ENCODE measurements at regions not wholly inside any gene's neighbourhood (a gene's known extent, or its start where the extent isn't known, plus 50 kb on each side); places are given as distances from the start of the nearest gene placed in this dataset.

DNA sequence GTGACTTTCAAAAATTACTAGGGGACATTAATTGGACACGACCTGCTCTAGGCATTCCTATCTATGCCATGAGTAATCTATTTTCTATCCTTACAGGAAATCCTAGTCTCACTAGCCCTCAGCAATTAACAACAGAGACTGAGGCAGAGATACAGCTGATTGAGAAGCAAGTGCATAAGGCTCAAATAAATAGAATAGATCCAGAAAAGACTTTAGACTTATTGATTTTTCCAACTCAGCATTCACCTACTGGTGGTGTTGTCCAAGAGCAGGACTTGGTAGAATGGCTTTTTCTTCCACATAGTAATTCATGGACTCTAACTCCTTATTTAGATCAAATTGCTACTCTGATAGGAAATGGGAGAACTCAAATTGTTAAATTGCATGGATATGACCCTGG lies 148.0 kb downstream of the ZNF33B start:
- no peak overlapping the region for H3K27ac ChIP-seq
- TF ChIP-seq ZFX (IDR thresholded peaks at IDR 0.05) = no peak
- TF ChIP-seq, protein P1, sequence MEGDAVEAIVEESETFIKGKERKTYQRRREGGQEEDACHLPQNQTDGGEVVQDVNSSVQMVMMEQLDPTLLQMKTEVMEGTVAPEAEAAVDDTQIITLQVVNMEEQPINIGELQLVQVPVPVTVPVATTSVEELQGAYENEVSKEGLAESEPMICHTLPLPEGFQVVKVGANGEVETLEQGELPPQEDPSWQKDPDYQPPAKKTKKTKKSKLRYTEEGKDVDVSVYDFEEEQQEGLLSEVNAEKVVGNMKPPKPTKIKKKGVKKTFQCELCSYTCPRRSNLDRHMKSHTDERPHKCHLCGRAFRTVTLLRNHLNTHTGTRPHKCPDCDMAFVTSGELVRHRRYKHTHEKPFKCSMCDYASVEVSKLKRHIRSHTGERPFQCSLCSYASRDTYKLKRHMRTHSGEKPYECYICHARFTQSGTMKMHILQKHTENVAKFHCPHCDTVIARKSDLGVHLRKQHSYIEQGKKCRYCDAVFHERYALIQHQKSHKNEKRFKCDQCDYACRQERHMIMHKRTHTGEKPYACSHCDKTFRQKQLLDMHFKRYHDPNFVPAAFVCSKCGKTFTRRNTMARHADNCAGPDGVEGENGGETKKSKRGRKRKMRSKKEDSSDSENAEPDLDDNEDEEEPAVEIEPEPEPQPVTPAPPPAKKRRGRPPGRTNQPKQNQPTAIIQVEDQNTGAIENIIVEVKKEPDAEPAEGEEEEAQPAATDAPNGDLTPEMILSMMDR (conservative IDR thresholded peaks at IDR 0.05) = no peak

DNA sequence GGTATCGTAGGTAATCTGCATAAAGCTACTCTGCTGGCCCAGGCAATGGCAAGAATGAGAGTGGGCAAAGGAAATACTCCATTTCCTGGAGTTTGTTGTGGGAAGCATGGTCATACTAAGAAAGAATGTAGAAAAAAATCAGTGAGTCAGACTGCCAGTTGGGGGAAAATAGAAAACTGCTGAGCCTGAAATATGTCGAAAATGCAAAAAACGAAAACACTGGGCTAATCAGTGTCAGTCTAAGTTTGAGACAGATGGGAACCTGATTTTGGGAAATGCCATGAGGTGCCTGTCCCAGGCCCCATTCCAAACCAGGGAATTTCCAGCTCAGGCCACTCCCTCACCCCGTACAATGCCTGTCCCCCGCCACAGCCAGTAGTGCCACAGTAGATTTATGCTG lies 150.0 kb downstream of the ZNF33B start:
- no peak overlapping the region for H3K27ac ChIP-seq
- TF ChIP-seq, protein P1 (conservative IDR thresholded peaks at IDR 0.05) = no peak
- no peak for TF ChIP-seq ZFX (IDR thresholded peaks at IDR 0.05)

DNA sequence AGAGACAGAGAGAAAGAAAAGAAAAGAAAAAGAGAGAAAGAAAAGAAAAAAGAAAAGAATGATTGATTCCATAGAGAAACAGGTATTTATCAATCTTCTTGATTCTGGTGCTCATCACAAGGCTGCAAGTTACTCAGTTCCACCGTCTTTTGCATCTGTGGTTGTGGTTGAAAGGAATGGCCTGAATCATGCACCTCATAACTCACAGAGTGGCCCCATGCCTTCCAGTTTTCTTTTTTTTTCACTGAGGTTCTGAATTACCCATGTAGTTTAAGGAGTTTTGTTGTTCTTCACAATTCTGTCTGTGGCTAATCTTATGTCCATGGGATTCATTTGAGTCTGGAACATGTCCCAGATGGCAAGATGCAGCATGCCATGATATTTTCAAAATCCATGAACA lies 156.0 kb downstream of the ZNF33B start:
- TF ChIP-seq ZFX (IDR thresholded peaks at IDR 0.05) = no peak
- TF ChIP-seq, protein P1 (conservative IDR thresholded peaks at IDR 0.05) = no peak
- H3K27ac ChIP-seq = no peak overlapping the region

DNA sequence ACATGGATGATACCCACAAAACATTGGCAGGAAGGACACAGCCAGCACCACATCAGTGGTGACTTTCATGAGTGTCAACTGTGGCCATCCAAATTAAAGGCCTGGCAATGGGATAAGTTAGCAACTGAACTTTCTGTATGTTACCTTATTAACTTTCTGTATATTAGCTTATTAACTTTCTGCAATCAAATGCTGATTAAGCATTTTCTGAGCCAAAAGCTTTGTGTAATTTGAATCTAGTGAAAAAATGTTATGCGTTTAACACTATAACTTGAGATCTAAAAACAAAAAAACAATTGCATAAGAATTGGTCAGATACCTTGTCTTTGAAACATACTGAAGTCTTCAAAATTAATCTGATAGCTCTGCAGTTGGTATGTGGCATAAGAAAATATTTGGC lies 159.3 kb downstream of the ZNF33B start:
- H3K27ac ChIP-seq = no peak overlapping the region
- TF ChIP-seq ZFX (IDR thresholded peaks at IDR 0.05) = no peak
- TF ChIP-seq, protein P1 (conservative IDR thresholded peaks at IDR 0.05) = no peak

DNA sequence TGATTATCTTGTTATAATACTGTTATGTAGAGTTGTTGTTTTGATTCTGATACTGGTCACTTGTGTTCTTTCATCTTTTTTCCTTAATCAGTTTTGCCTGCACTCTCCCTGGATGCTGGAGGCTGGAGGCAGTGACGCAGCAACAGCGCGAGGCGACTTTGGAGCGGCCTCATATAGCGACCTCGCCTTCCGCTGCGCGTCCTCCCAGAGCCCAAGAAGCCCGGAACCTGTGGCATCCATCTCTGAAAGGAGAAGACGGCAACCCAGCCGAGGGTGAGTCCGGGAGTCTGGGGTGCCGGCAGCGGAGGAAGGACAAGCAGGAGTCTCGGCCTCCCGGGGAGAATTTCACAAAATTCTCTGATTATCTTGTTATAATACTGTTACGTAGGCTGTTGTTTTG lies 161.2 kb downstream of the ZNF33B start:
- no peak for TF ChIP-seq ZFX (IDR thresholded peaks at IDR 0.05)
- TF ChIP-seq, protein P1 (conservative IDR thresholded peaks at IDR 0.05) = no peak
- H3K27ac ChIP-seq = no peak overlapping the region

DNA sequence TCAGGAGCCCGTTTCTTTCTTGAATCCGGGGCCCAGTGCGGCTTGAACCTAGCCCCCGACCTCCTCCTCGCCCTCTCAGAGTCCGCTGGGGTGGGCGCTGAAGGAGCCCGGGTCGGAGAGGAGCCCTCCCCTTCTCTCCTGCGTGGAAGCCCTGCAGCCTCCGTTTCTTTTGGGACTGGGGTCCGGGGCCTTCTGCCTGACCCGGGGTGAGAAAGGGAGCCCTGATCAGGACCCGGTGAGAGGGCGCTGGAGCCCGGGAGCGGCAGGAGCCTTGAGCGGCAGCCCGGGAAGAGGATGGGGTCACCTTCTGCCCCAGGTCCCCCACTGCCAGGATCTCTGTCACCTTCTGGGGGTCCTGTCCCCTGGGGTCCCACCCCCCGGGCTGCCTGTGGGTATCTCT lies 162.3 kb downstream of the ZNF33B start:
- H3K27ac ChIP-seq = peak overlapping the region; percentile 80
- TF ChIP-seq ZFX (IDR thresholded peaks at IDR 0.05) = no peak
- TF ChIP-seq, protein P1 (conservative IDR thresholded peaks at IDR 0.05) = no peak

DNA sequence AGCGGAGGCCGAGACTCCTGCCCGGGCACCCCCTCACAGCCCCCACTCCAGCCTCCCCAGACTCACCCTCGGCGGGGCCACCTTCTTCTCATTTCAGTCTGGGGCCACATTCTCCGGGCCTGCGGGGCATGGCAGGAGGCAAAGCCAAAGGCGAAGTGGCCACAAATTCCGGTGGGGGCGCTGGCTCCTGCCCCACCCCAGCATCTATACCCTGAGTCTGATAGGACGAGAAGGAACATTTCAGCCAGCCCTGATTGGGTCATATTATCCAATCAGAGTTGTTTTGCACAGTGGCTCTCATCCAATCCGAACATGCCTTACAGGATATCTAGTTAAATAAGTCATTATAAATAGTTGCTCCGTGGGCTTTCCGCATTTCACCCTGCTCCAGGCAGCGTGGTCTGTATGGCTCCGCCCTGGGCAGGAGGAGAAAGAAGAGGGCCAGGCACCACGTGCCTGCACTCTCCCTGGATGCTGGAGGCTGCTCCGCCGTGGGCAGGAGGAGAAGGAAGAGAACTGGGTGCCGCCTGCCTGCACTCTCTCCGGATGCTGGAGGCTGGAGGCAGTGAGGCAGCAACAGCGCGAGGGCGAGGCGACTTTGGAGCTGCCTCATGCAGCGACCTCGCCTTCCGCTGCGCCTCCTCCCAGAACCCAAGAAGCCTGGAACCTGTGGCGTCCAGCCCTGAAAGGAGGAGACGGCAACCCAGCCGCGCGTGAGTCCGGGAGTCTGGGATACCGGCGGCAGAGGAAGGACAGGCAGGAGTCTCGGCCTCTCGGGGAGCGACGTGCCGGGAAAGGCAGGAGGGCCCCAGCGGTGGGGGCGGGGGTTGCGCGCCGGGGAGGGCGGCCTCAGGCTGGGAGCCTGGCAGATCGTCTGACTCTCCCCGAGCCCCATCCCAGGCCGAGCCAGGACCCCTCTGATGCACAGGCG lies 162.9 kb downstream of the ZNF33B start:
- H3K27ac ChIP-seq = peak overlapping the region; percentile 80
- peak; percentile 69 for TF ChIP-seq ZFX (IDR thresholded peaks at IDR 0.05)
- TF ChIP-seq, protein P1 (conservative IDR thresholded peaks at IDR 0.05) = peak; percentile 46

All from C4-2B (cell line).